GM23338 (cell line): ENCODE measurements at regions not wholly inside any gene's neighbourhood (a gene's known extent, or its start where the extent isn't known, plus 50 kb on each side); places are given as distances from the start of the nearest gene placed in this dataset.

Experiments used
- ATAC-seq: fragments of 200-7000 bp; cut with Tn5 transposase; 3 replicates; pipeline ENCODE4 v1.9.1; 2020
- DNase-seq: peaks from one replicate; pipeline ENCODE4 v3.0.0-alpha.2; 2015; ENCODE audit warnings: low spot score
- H2AFZ ChIP-seq: fragments of 200-600 bp; sonication (generic); 2 replicates; pipeline ENCODE4 v1.8.0; 2016; ENCODE audit warnings: antibody characterized with exemption, mild to moderate bottlenecking, moderate library complexity
- H3F3A ChIP-seq: fragments of 200-600 bp; sonication (generic); replicated peaks from 2 replicates; pipeline ENCODE4 v1.8.0; 2017; ENCODE audit warnings: antibody characterized with exemption, mixed run types, low read depth
- H3K27ac ChIP-seq: fragments of 200-600 bp; sonication (generic); 2 replicates; pipeline ENCODE4 v1.6.1; 2016; ENCODE audit warnings: low read depth
- H3K27me3 ChIP-seq: fragments of 200-600 bp; sonication (generic); 2 replicates; pipeline ENCODE4 v1.8.0; 2016; ENCODE audit warnings: mild to moderate bottlenecking, mixed run types, moderate library complexity; ENCODE audit not compliant: insufficient read depth
- H3K36me3 ChIP-seq: fragments of 200-600 bp; sonication (generic); 2 replicates; pipeline ENCODE4 v1.8.0; 2016; ENCODE audit warnings: mild to moderate bottlenecking; ENCODE audit not compliant: insufficient read depth
- H3K4me1 ChIP-seq: fragments of 200-600 bp; sonication (generic); 2 replicates; pipeline ENCODE4 v1.8.0; 2016; ENCODE audit warnings: mild to moderate bottlenecking, moderate library complexity; ENCODE audit not compliant: insufficient read depth
- H3K4me2 ChIP-seq: fragments of 200-600 bp; sonication (generic); 2 replicates; pipeline ENCODE4 v1.7.1; 2017; ENCODE audit warnings: mixed run types
- H3K4me3 ChIP-seq: fragments of 200-600 bp; sonication (generic); 2 replicates; pipeline ENCODE4 v1.6.1; 2016; ENCODE audit warnings: mixed run types
- H3K79me2 ChIP-seq: fragments of 200-600 bp; sonication (generic); replicated peaks from 2 replicates; pipeline ENCODE4 v1.8.0; 2017; ENCODE audit warnings: mild to moderate bottlenecking; ENCODE audit not compliant: insufficient read depth
- H3K9me2 ChIP-seq: fragments of 200-600 bp; sonication (generic); 2 replicates; pipeline ENCODE4 v1.8.0; 2017; ENCODE audit not compliant: insufficient read depth
- H4K20me1 ChIP-seq: fragments of 200-600 bp; sonication (generic); replicated peaks from 2 replicates; pipeline ENCODE4 v1.8.0; 2017; ENCODE audit warnings: mild to moderate bottlenecking; ENCODE audit not compliant: insufficient read depth
- H3K27ac Mint-ChIP-seq: 2 replicates; pipeline ENCODE4 v1.8.0; 2020; ENCODE audit warnings: inconsistent platforms, mild to moderate bottlenecking, moderate library complexity, mixed read lengths
- H3K27me3 Mint-ChIP-seq: 3 replicates; pipeline ENCODE4 v1.8.0; 2022; ENCODE audit warnings: low read depth, mild to moderate bottlenecking, moderate library complexity, mixed read lengths, inconsistent platforms; ENCODE audit not compliant: insufficient read depth, poor library complexity
- H3K36me3 Mint-ChIP-seq: 3 replicates; pipeline ENCODE4 v1.8.0; 2021; ENCODE audit warnings: low read depth, mild to moderate bottlenecking, inconsistent platforms, moderate library complexity, mixed read lengths
- H3K4me1 Mint-ChIP-seq: 3 replicates; pipeline ENCODE4 v1.8.0; 2020; ENCODE audit warnings: mild to moderate bottlenecking, inconsistent platforms, mixed read lengths
- H3K4me3 Mint-ChIP-seq: 3 replicates; pipeline ENCODE4 v1.8.0; 2021; ENCODE audit warnings: moderate library complexity, mild to moderate bottlenecking, inconsistent platforms, mixed read lengths
- H3K9me3 Mint-ChIP-seq: 3 replicates; pipeline ENCODE4 v1.8.0; 2020; ENCODE audit warnings: moderate library complexity, mild to moderate bottlenecking, inconsistent platforms, mixed read lengths
- JUNB ChIP-seq: IDR thresholded peaks from one replicate; pipeline ENCODE4 v1.6.1; 2016; ENCODE audit warnings: antibody characterized with exemption; ENCODE audit not compliant: unreplicated experiment
- TF ChIP-seq, protein P1 (sequence below): fragments of 250-450 bp; sonication (Bioruptor Pico); IDR thresholded peaks from 2 replicates; pipeline ENCODE4 v1.5.0; 2020; ENCODE audit warnings: mild to moderate bottlenecking, moderate library complexity
- TF ChIP-seq, protein P2 (sequence below): IDR thresholded peaks from one replicate; pipeline ENCODE4 v1.6.1; 2018; ENCODE audit warnings: antibody characterized with exemption; ENCODE audit not compliant: unreplicated experiment

DNA sequence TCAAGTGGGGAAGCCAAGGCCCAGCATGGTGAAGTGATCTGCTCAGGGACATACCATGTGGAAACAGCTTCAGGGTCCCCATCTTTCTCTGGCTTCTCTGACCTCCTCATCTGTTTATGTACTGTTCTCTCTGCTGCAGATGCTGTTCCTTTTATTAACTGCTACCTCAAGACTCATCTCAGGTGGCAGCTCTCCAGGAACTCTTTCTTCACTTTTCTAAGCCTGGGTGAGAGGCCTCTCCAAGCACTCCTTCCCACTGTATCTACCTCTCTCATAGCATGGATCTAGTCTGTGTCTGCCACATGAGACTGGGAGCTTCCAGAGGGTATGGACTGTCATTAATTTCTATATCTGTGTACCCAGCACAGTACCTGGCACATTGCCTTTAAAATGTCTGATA, 73.4 kb upstream of the PPM1J start (continued):
- TF ChIP-seq, protein P1, sequence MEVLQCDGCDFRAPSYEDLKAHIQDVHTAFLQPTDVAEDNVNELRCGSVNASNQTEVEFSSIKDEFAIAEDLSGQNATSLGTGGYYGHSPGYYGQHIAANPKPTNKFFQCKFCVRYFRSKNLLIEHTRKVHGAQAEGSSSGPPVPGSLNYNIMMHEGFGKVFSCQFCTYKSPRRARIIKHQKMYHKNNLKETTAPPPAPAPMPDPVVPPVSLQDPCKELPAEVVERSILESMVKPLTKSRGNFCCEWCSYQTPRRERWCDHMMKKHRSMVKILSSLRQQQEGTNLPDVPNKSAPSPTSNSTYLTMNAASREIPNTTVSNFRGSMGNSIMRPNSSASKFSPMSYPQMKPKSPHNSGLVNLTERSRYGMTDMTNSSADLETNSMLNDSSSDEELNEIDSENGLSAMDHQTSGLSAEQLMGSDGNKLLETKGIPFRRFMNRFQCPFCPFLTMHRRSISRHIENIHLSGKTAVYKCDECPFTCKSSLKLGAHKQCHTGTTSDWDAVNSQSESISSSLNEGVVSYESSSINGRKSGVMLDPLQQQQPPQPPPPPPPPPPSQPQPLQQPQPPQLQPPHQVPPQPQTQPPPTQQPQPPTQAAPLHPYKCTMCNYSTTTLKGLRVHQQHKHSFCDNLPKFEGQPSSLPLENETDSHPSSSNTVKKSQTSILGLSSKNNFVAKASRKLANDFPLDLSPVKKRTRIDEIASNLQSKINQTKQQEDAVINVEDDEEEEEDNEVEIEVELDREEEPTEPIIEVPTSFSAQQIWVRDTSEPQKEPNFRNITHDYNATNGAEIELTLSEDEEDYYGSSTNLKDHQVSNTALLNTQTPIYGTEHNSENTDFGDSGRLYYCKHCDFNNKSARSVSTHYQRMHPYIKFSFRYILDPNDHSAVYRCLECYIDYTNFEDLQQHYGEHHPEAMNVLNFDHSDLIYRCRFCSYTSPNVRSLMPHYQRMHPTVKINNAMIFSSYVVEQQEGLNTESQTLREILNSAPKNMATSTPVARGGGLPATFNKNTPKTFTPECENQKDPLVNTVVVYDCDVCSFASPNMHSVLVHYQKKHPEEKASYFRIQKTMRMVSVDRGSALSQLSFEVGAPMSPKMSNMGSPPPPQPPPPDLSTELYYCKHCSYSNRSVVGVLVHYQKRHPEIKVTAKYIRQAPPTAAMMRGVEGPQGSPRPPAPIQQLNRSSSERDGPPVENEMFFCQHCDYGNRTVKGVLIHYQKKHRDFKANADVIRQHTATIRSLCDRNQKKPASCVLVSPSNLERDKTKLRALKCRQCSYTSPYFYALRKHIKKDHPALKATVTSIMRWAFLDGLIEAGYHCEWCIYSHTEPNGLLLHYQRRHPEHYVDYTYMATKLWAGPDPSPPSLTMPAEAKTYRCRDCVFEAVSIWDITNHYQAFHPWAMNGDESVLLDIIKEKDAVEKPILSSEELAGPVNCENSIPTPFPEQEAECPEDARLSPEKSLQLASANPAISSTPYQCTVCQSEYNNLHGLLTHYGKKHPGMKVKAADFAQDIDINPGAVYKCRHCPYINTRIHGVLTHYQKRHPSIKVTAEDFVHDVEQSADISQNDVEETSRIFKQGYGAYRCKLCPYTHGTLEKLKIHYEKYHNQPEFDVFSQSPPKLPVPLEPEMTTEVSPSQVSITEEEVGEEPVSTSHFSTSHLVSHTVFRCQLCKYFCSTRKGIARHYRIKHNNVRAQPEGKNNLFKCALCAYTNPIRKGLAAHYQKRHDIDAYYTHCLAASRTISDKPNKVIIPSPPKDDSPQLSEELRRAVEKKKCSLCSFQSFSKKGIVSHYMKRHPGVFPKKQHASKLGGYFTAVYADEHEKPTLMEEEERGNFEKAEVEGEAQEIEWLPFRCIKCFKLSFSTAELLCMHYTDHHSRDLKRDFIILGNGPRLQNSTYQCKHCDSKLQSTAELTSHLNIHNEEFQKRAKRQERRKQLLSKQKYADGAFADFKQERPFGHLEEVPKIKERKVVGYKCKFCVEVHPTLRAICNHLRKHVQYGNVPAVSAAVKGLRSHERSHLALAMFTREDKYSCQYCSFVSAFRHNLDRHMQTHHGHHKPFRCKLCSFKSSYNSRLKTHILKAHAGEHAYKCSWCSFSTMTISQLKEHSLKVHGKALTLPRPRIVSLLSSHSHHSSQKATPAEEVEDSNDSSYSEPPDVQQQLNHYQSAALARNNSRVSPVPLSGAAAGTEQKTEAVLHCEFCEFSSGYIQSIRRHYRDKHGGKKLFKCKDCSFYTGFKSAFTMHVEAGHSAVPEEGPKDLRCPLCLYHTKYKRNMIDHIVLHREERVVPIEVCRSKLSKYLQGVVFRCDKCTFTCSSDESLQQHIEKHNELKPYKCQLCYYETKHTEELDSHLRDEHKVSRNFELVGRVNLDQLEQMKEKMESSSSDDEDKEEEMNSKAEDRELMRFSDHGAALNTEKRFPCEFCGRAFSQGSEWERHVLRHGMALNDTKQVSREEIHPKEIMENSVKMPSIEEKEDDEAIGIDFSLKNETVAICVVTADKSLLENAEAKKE (CRISPR knock-in tag) = no peak
- TF ChIP-seq, protein P2, sequence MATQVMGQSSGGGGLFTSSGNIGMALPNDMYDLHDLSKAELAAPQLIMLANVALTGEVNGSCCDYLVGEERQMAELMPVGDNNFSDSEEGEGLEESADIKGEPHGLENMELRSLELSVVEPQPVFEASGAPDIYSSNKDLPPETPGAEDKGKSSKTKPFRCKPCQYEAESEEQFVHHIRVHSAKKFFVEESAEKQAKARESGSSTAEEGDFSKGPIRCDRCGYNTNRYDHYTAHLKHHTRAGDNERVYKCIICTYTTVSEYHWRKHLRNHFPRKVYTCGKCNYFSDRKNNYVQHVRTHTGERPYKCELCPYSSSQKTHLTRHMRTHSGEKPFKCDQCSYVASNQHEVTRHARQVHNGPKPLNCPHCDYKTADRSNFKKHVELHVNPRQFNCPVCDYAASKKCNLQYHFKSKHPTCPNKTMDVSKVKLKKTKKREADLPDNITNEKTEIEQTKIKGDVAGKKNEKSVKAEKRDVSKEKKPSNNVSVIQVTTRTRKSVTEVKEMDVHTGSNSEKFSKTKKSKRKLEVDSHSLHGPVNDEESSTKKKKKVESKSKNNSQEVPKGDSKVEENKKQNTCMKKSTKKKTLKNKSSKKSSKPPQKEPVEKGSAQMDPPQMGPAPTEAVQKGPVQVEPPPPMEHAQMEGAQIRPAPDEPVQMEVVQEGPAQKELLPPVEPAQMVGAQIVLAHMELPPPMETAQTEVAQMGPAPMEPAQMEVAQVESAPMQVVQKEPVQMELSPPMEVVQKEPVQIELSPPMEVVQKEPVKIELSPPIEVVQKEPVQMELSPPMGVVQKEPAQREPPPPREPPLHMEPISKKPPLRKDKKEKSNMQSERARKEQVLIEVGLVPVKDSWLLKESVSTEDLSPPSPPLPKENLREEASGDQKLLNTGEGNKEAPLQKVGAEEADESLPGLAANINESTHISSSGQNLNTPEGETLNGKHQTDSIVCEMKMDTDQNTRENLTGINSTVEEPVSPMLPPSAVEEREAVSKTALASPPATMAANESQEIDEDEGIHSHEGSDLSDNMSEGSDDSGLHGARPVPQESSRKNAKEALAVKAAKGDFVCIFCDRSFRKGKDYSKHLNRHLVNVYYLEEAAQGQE = no peak

DNA sequence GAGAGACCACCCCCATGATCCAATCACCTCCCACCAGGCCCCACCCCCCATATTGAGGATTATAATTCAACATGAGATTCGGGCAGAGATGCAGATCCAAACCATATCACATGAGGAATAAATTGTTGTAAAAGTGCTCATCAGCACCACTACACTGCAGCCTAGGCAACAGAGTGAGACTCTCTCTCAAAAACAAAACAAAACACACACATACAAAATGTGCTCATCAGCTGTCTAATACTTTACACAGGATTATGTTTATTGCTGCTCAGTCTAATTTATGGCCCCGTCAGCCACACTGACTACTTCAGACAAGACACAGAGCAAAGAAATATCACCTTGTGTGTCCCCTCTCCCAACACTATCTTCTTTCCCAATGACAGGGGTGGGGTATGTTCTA, 72.9 kb upstream of the PPM1J start:
- no peaks in the 10 kb centered on the region for H3F3A ChIP-seq
- TF ChIP-seq, protein P1 (CRISPR knock-in tag) = no peak
- TF ChIP-seq JUNB = no peak
- H3K4me2 ChIP-seq = no peak overlapping the region
- ATAC-seq (no peak), DNase-seq (no peak)
- H3K27me3 ChIP-seq = peaks cover 4% of the 10 kb centered on the region
- H3K4me1 ChIP-seq = peaks cover 14% of the 10 kb centered on the region
- no peak overlapping the region for H2AFZ ChIP-seq
- H3K4me3 Mint-ChIP-seq = no peak overlapping the region
- no peak overlapping the region for H3K27ac Mint-ChIP-seq
- H3K36me3 Mint-ChIP-seq = peaks cover 6% of the 10 kb centered on the region; the same call in 2 of the 3 replicates
- H3K27me3 Mint-ChIP-seq = peaks cover 5% of the 10 kb centered on the region
- peaks cover 11% of the 10 kb centered on the region; the same call in 1 of the 2 replicates for H3K9me2 ChIP-seq
- H3K27ac ChIP-seq = no peak overlapping the region
- peaks cover 20% of the 10 kb centered on the region for H3K4me1 Mint-ChIP-seq
- H3K9me3 Mint-ChIP-seq = peaks cover 15% of the 10 kb centered on the region
- H3K36me3 ChIP-seq = no peaks in the 10 kb centered on the region
- no peak overlapping the region for H3K4me3 ChIP-seq
- no peaks in the 10 kb centered on the region for H4K20me1 ChIP-seq
- H3K79me2 ChIP-seq = no peaks in the 10 kb centered on the region
